Thyroid gland (tissue), 4 donors: ENCODE measurements at regions not wholly inside any gene's neighbourhood (a gene's known extent, or its start where the extent isn't known, plus 50 kb on each side); places are given as distances from the start of the nearest gene placed in this dataset.

Experiments used
- CTCF ChIP-seq, 6 experiments: fragments of 200-600 bp in 3 of 6; fragments of 450-650 bp in 3 of 6; sonication (generic) in 3 of 6; IDR thresholded peaks; one replicate each; pipeline ENCODE4 v1.5.1; 2016 to 2019; ENCODE audit warnings: antibody characterized with exemption in 6 of 6, mild to moderate bottlenecking in 2 of 6, inconsistent platforms in 1 of 6, moderate library complexity in 1 of 6
- POLR2A ChIP-seq, 2 donors: fragments of 450-650 bp; IDR thresholded peaks; one replicate each; pipeline ENCODE4 v1.6.1; 2017; ENCODE audit warnings: antibody characterized with exemption in 2 of 2, mild to moderate bottlenecking in 2 of 2, moderate library complexity in 1 of 2

GRCh38 chr15:26024241-26024640 is 161.1 kb upstream of the ATP10A start:
- TF ChIP-seq CTCF (IDR thresholded peaks at IDR 0.05), result no peak
- TF ChIP-seq POLR2A (IDR thresholded peaks at IDR 0.05), result no peak
